GM12878 (cell line): ENCODE measurements at regions not wholly inside any gene's neighbourhood (a gene's known extent, or its start where the extent isn't known, plus 50 kb on each side); places are given as distances from the start of the nearest gene placed in this dataset. TPM values are rescaled to one million over a fixed set of nuclear protein-coding genes. Genes with fewer than 3 reads are reported as not detected.

ENCODE experiments used
- small RNA-seq: library from RNA; depleted of rRNA; stranded (forward); fragments of <200 nt; gene quantifications from one replicate; pipeline ENCODE3, GENCODE V24; 2014

Small RNAs in the stretch of these regions (small RNA-seq; reads per million reads assigned to genes)
- gene AC009229.3 = not detected
- not detected for gene RNU6-951P
